ENCODE measurements at regions not wholly inside any gene's neighbourhood (a gene's known extent, or its start where the extent isn't known, plus 50 kb on each side); places are given as distances from the start of the nearest gene placed in this dataset.

- Histone ChIP-seq H3K9me3 (no peaks in the 10 kb centered on the region), H3K27ac (no peak overlapping the region), H3K4me1 (peaks cover 0 to 11% (median 3%) of the 10 kb centered on the region in 4 donors), H3K27me3 (no peaks in the 10 kb centered on the region), H3K4me3 (no peak overlapping the region), H3K36me3 (no peaks in the 10 kb centered on the region)
- no peak for TF ChIP-seq POLR2A (IDR thresholded peaks at IDR 0.05)
- TF ChIP-seq CTCF (IDR thresholded peaks at IDR 0.05), result no peak
- TF ChIP-seq EP300 (IDR thresholded peaks at IDR 0.05), result no peak
- WGBS, 2 donors, result 43 to 46% methylated on average over 3 of the region's 3 CpGs
- no peak for DNase-seq (ENCODE audit: low spot score in 2 of 2)
Observed at GRCh38 chr1:56320464-56321149, 258.8 kb downstream of the PLPP3 start.

- H3K27me3 ChIP-seq, result no peaks in the 10 kb centered on the region
- H3K4me3 ChIP-seq, result no peak overlapping the region
- 86 to 95% methylated on average over 8 of the region's 8 CpGs for WGBS, 2 donors
- peaks cover 0 to 6% (median 0%) of the 10 kb centered on the region in 4 donors for H3K9me3 ChIP-seq
- H3K36me3 ChIP-seq, result peaks cover 0 to 9% (median 0%) of the 10 kb centered on the region in 3 donors
- no peak overlapping the region for H3K27ac ChIP-seq
- DNase-seq (ENCODE audit: low spot score in 2 of 2), result no peak
- H3K4me1 ChIP-seq, result peaks cover 0 to 11% (median 3%) of the 10 kb centered on the region in 4 donors
- TF ChIP-seq EP300 (IDR thresholded peaks at IDR 0.05), result no peak
- no peak for TF ChIP-seq CTCF (IDR thresholded peaks at IDR 0.05)
- TF ChIP-seq POLR2A (IDR thresholded peaks at IDR 0.05), result no peak
Observed at GRCh38 chr1:56317722-56318121, 261.6 kb downstream of the PLPP3 start.

GRCh38 chr1:56315293-56315942 is 263.9 kb downstream of the PLPP3 start:
- no peak for DNase-seq (ENCODE audit: low spot score in 2 of 2)
- Histone ChIP-seq H3K9me3 (peaks cover 0 to 6% (median 0%) of the 10 kb centered on the region in 4 donors), H3K4me1 (peaks cover 0 to 2% (median 0%) of the 10 kb centered on the region in 4 donors), H3K27ac (no peak overlapping the region), H3K27me3 (no peaks in the 10 kb centered on the region), H3K4me3 (no peak overlapping the region), H3K36me3 (peaks cover 0 to 9% (median 0%) of the 10 kb centered on the region in 3 donors)
- WGBS, 2 donors, result 75 to 87% methylated on average over 3 of the region's 3 CpGs
- no peak for TF ChIP-seq EP300 (IDR thresholded peaks at IDR 0.05)
- no peak for TF ChIP-seq POLR2A (IDR thresholded peaks at IDR 0.05)
- TF ChIP-seq CTCF (IDR thresholded peaks at IDR 0.05), result no peak

- TF ChIP-seq EP300 (IDR thresholded peaks at IDR 0.05), result no peak
- TF ChIP-seq POLR2A (IDR thresholded peaks at IDR 0.05), result no peak
- no peak for TF ChIP-seq CTCF (IDR thresholded peaks at IDR 0.05)
- WGBS, 2 donors, result 96 to 97% methylated on average over 2 of the region's 2 CpGs
Observed at GRCh38 chr1:56313560-56313959, 265.8 kb downstream of the PLPP3 start.

GRCh38 chr1:56311766-56312165 is 267.6 kb downstream of the PLPP3 start:
- no peaks in the 10 kb centered on the region for H3K27me3 ChIP-seq
- 44 to 58% methylated on average over 2 of the region's 2 CpGs for WGBS, 2 donors
- H3K9me3 ChIP-seq, result peaks cover 0 to 13% (median 0%) of the 10 kb centered on the region in 4 donors
- peaks cover 0 to 13% (median 0%) of the 10 kb centered on the region in 3 donors for H3K36me3 ChIP-seq
- no peak overlapping the region for H3K27ac ChIP-seq
- DNase-seq (ENCODE audit: low spot score in 2 of 2), result no peak
- H3K4me3 ChIP-seq, result no peak overlapping the region
- H3K4me1 ChIP-seq, result peaks cover 0 to 4% (median 0%) of the 10 kb centered on the region in 4 donors
- no peak for TF ChIP-seq CTCF (IDR thresholded peaks at IDR 0.05)
- no peak for TF ChIP-seq POLR2A (IDR thresholded peaks at IDR 0.05)
- TF ChIP-seq EP300 (IDR thresholded peaks at IDR 0.05), result no peak

More at GRCh38 chr1:56313560-56313959, 265.8 kb downstream of the PLPP3 start:
- H3K9me3 ChIP-seq, result peaks cover 0 to 7% (median 0%) of the 10 kb centered on the region in 4 donors
- H3K27me3 ChIP-seq, result no peaks in the 10 kb centered on the region
- peaks cover 0 to 11% (median 0%) of the 10 kb centered on the region in 3 donors for H3K36me3 ChIP-seq
- DNase-seq (ENCODE audit: low spot score in 2 of 2), result no peak
- H3K27ac ChIP-seq, result no peak overlapping the region
- H3K4me3 ChIP-seq, result no peak overlapping the region
- H3K4me1 ChIP-seq, result peaks cover 0 to 4% (median 0%) of the 10 kb centered on the region in 4 donors

All from tibial nerve (tissue), 4 donors.